HG03280 (cell line): ENCODE measurements at regions not wholly inside any gene's neighbourhood (a gene's known extent, or its start where the extent isn't known, plus 50 kb on each side); places are given as distances from the start of the nearest gene placed in this dataset.
"Not testable (repeated sequence)": the region's sequence is repeated elsewhere in the genome, so short reads cannot be mapped to it uniquely, and the experiment has no call there.

Experiments used
- ATAC-seq: cut with Tn5 transposase; IDR thresholded peaks from one replicate; pipeline ENCODE4 v1.9.1; 2021; ENCODE audit warnings: mild to moderate bottlenecking, moderate library complexity; ENCODE audit not compliant: unreplicated experiment

GRCh38 chr1:95659166-95659565 lies 425.2 kb downstream of the RWDD3 start:
- no peak for ATAC-seq

- no peak for ATAC-seq
These were observed 425.6 kb downstream of the RWDD3 start for GRCh38 chr1:95659588-95659987.

GRCh38 chr1:95660736-95661135 lies 426.7 kb downstream of the RWDD3 start:
- ATAC-seq, result no peak

- ATAC-seq, result not testable (repeated sequence)
These were observed 429.5 kb downstream of the RWDD3 start for GRCh38 chr1:95663530-95663929.

GRCh38 chr1:95668165-95668564 lies 434.2 kb downstream of the RWDD3 start:
- ATAC-seq, result no peak

GRCh38 chr1:95669638-95670037 lies 435.6 kb downstream of the RWDD3 start:
- not testable (repeated sequence) for ATAC-seq

GRCh38 chr1:95671098-95671497 lies 437.1 kb downstream of the RWDD3 start:
- ATAC-seq, result no peak

- no peak for ATAC-seq
These were observed 445.3 kb downstream of the RWDD3 start for GRCh38 chr1:95679262-95679661.

- no peak for ATAC-seq
These were observed 451.1 kb downstream of the RWDD3 start for GRCh38 chr1:95685081-95685480.

- no peak for ATAC-seq
These were observed 452.2 kb downstream of the RWDD3 start for GRCh38 chr1:95686217-95686616.

- ATAC-seq, result no peak
These were observed 465.3 kb downstream of the RWDD3 start for GRCh38 chr1:95699149-95699953.

GRCh38 chr1:95701450-95702173 lies 467.6 kb downstream of the RWDD3 start:
- ATAC-seq, result no peak

GRCh38 chr1:95703046-95703445 lies 469.0 kb downstream of the RWDD3 start:
- no peak for ATAC-seq

- no peak for ATAC-seq
These were observed 482.1 kb downstream of the RWDD3 start for GRCh38 chr1:95716097-95716496.

- no peak for ATAC-seq
These were observed 482.5 kb downstream of the RWDD3 start for GRCh38 chr1:95716550-95716949.

- ATAC-seq, result no peak
These were observed 489.3 kb downstream of the RWDD3 start for GRCh38 chr1:95723346-95723745.

- no peak for ATAC-seq
These were observed 494.8 kb downstream of the RWDD3 start for GRCh38 chr1:95728841-95729240.

- ATAC-seq, result no peak
These were observed 497.0 kb downstream of the RWDD3 start for GRCh38 chr1:95730986-95731385.

GRCh38 chr1:95731466-95731865 lies 497.5 kb downstream of the RWDD3 start:
- ATAC-seq, result no peak

GRCh38 chr1:95733031-95733430 lies 499.0 kb downstream of the RWDD3 start:
- no peak for ATAC-seq

GRCh38 chr1:95733671-95734070 lies 499.7 kb downstream of the RWDD3 start:
- no peak for ATAC-seq

- no peak for ATAC-seq
These were observed 500.6 kb downstream of the RWDD3 start for GRCh38 chr1:95734560-95734959.
